ENCODE measurements at regions not wholly inside any gene's neighbourhood (a gene's known extent, or its start where the extent isn't known, plus 50 kb on each side); places are given as distances from the start of the nearest gene placed in this dataset.

GRCh38 chr2:200013906-200014305 is 58.5 kb downstream of the MAIP1 start:
- Histone ChIP-seq H3K27ac (no peak overlapping the region), H3K9me3 (no peaks in the 10 kb centered on the region), H3K27me3 (no peaks in the 10 kb centered on the region), H3K4me1 (no peaks in the 10 kb centered on the region), H3K36me3 (no peaks in the 10 kb centered on the region), H3K4me3 (no peak overlapping the region)
- DNase-seq = no peak
- TF ChIP-seq POLR2A (IDR thresholded peaks at IDR 0.05) (no peak), CTCF (IDR thresholded peaks at IDR 0.05) (no peak)
- intact Hi-C loops (cut with DNase I; ENCODE audit: low total_unique reads) = no loop called here

- Histone ChIP-seq H3K27ac (no peak overlapping the region), H3K4me1 (no peaks in the 10 kb centered on the region), H3K9me3 (no peaks in the 10 kb centered on the region), H3K36me3 (no peaks in the 10 kb centered on the region), H3K4me3 (no peak overlapping the region), H3K27me3 (no peaks in the 10 kb centered on the region)
- no peak for DNase-seq
- intact Hi-C loops (cut with DNase I; ENCODE audit: low total_unique reads) = no loop called here
- no peak for TF ChIP-seq CTCF (IDR thresholded peaks at IDR 0.05)
- TF ChIP-seq POLR2A (IDR thresholded peaks at IDR 0.05) = no peak
These were observed 66.2 kb downstream of the MAIP1 start for GRCh38 chr2:200021449-200022114.

GRCh38 chr2:200022511-200022910 is 67.1 kb downstream of the MAIP1 start:
- H3K27me3 ChIP-seq = no peaks in the 10 kb centered on the region
- no peak overlapping the region for H3K27ac ChIP-seq
- intact Hi-C loops (cut with DNase I; ENCODE audit: low total_unique reads) = no loop called here
- H3K4me3 ChIP-seq = no peak overlapping the region
- no peaks in the 10 kb centered on the region for H3K36me3 ChIP-seq
- H3K9me3 ChIP-seq = no peaks in the 10 kb centered on the region
- no peaks in the 10 kb centered on the region for H3K4me1 ChIP-seq
- no peak for DNase-seq
- TF ChIP-seq POLR2A (IDR thresholded peaks at IDR 0.05) (no peak), CTCF (IDR thresholded peaks at IDR 0.05) (no peak)

GRCh38 chr2:200023570-200023969 is 68.2 kb downstream of the MAIP1 start:
- Histone ChIP-seq H3K4me1 (no peaks in the 10 kb centered on the region), H3K4me3 (no peak overlapping the region), H3K9me3 (no peaks in the 10 kb centered on the region), H3K36me3 (no peaks in the 10 kb centered on the region), H3K27me3 (no peaks in the 10 kb centered on the region), H3K27ac (no peak overlapping the region)
- no peak for DNase-seq
- intact Hi-C loops (cut with DNase I; ENCODE audit: low total_unique reads) = no loop called here
- TF ChIP-seq CTCF (IDR thresholded peaks at IDR 0.05) (no peak), POLR2A (IDR thresholded peaks at IDR 0.05) (no peak)

- intact Hi-C loops (cut with DNase I; ENCODE audit: low total_unique reads) = no loop called here
- DNase-seq = no peak
- Histone ChIP-seq H3K27me3 (no peaks in the 10 kb centered on the region), H3K27ac (peak overlapping the region; percentile 54 to 60), H3K4me1 (no peaks in the 10 kb centered on the region), H3K36me3 (no peaks in the 10 kb centered on the region), H3K4me3 (no peak overlapping the region), H3K9me3 (no peaks in the 10 kb centered on the region)
- no peak for TF ChIP-seq CTCF (IDR thresholded peaks at IDR 0.05)
- TF ChIP-seq POLR2A (IDR thresholded peaks at IDR 0.05) = no peak
These were observed 70.3 kb downstream of the MAIP1 start for GRCh38 chr2:200025717-200026116.

All from uterus (tissue), 3 donors.